ENCODE measurements at regions not wholly inside any gene's neighbourhood (a gene's known extent, or its start where the extent isn't known, plus 50 kb on each side); places are given as distances from the start of the nearest gene placed in this dataset.

DNA sequence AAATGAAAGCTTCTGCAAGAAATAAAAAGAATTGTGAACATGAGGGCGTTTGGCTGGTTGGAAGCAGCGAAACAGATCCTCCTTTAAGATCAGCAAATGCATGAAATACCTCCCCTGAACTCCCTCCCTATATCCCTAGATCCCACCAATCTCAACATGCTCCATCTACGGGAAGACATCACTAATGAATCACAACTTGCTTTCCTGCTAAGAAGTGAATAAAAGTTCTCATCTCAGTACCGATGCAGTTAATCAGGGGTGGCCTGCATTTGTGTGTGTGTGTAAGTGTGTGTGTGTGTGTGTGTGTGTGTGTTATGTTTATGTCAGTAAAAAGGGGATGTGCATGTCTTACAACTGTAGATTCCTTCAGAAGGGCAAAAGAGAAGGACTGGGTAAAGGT lies 238.7 kb downstream of the LIG4 start:
- TF ChIP-seq, protein P1, sequence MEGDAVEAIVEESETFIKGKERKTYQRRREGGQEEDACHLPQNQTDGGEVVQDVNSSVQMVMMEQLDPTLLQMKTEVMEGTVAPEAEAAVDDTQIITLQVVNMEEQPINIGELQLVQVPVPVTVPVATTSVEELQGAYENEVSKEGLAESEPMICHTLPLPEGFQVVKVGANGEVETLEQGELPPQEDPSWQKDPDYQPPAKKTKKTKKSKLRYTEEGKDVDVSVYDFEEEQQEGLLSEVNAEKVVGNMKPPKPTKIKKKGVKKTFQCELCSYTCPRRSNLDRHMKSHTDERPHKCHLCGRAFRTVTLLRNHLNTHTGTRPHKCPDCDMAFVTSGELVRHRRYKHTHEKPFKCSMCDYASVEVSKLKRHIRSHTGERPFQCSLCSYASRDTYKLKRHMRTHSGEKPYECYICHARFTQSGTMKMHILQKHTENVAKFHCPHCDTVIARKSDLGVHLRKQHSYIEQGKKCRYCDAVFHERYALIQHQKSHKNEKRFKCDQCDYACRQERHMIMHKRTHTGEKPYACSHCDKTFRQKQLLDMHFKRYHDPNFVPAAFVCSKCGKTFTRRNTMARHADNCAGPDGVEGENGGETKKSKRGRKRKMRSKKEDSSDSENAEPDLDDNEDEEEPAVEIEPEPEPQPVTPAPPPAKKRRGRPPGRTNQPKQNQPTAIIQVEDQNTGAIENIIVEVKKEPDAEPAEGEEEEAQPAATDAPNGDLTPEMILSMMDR (IDR thresholded peaks at IDR 0.05) = no peak
- no peak for TF ChIP-seq POLR2A (IDR thresholded peaks at IDR 0.05)
